B cell (primary cell): ENCODE measurements at regions not wholly inside any gene's neighbourhood (a gene's known extent, or its start where the extent isn't known, plus 50 kb on each side); places are given as distances from the start of the nearest gene placed in this dataset.

Experiments
- ATAC-seq: fragments of 200-7000 bp; cut with Tn5 transposase; one replicate; pipeline ENCODE4 v1.10.0; 2021; ENCODE audit warnings: low read depth, mild to moderate bottlenecking, moderate number of reproducible peaks, moderate library complexity
- CTCF ChIA-PET: fragments of 350-600 bp; sonication (Branson Sonifier 250); formaldehyde crosslinking; loops from one replicate; lab custom pipeline; 2021; ENCODE audit warnings: antibody characterized with exemption, inconsistent platforms; lab: Charles Lee
- POLR2A ChIA-PET: fragments of 350-600 bp; sonication (Branson Sonifier 250); formaldehyde crosslinking; loops from one replicate; lab custom pipeline; 2021; ENCODE audit warnings: antibody characterized with exemption; lab: Charles Lee
- DNase-seq: peaks from one replicate; pipeline ENCODE4 v3.0.0; 2013
- H2AFZ ChIP-seq: 2 replicates; pipeline ENCODE4 v1.6.1; 2012; ENCODE audit warnings: mild to moderate bottlenecking, low read depth, low read length; ENCODE audit not compliant: insufficient read depth, poor library complexity, severe bottlenecking
- H3K27ac ChIP-seq, 2 donors: 1 replicate in 1 of 2; 2 replicates in 1 of 2; pipeline ENCODE4 v1.5.1; 2012 to 2013; ENCODE audit warnings: low read length in 2 of 2, mild to moderate bottlenecking in 2 of 2, moderate library complexity in 1 of 2
- H3K27me3 ChIP-seq, 4 experiments: fragments of 200-600 bp in 1 of 4; sonication (generic) in 1 of 4; replicated peaks in 1 of 4; 1 replicate in 2 of 4; 2 replicates in 2 of 4; pipeline versions ENCODE4 v1.6.1 to v1.7.0; 2013 to 2016; ENCODE audit warnings: low read length in 3 of 4, mild to moderate bottlenecking in 2 of 4, mixed read lengths in 1 of 4, moderate library complexity in 1 of 4; ENCODE audit not compliant: insufficient read depth in 4 of 4, control insufficient read depth in 3 of 4; ENCODE audit errors: control extremely low read depth in 1 of 4
- H3K36me3 ChIP-seq, 2 experiments: replicated peaks in 1 of 2; 1 replicate in 1 of 2; 2 replicates in 1 of 2; pipeline versions ENCODE4 v1.6.1 to v1.7.1; 2013; ENCODE audit warnings: low read length in 1 of 2; ENCODE audit not compliant: insufficient read depth in 2 of 2, control insufficient read depth in 1 of 2; ENCODE audit errors: control extremely low read depth in 1 of 2, extremely low read depth in 1 of 2
- H3K4me1 ChIP-seq, 2 donors: fragments of 200-600 bp in 1 of 2; sonication (generic) in 1 of 2; 1 replicate in 1 of 2; 2 replicates in 1 of 2; pipeline versions ENCODE4 v1.5.1 to v1.6.1; 2013 to 2017; ENCODE audit warnings: low read length in 2 of 2; ENCODE audit not compliant: control insufficient read depth in 2 of 2, insufficient read depth in 2 of 2
- H3K4me2 ChIP-seq: replicated peaks from 2 replicates; pipeline ENCODE3; 2012; ENCODE audit warnings: mild to moderate bottlenecking, low read depth, low read length; ENCODE audit not compliant: poor library complexity, severe bottlenecking
- H3K4me3 ChIP-seq, 5 experiments: fragments of 200-600 bp in 1 of 5; sonication (generic) in 1 of 5; 1 replicate in 3 of 5; 2 replicates in 2 of 5; pipeline versions ENCODE4 v1.5.1 to v1.7.0; 2011 to 2016; ENCODE audit warnings: low read length in 4 of 5, mild to moderate bottlenecking in 4 of 5, low read depth in 2 of 5, control low read depth in 1 of 5, moderate library complexity in 1 of 5; ENCODE audit not compliant: insufficient read depth in 1 of 5; ENCODE audit errors: control extremely low read depth in 1 of 5, extremely low read depth in 1 of 5
- H3K79me2 ChIP-seq: fragments of 200-600 bp; sonication (generic); one replicate; pipeline ENCODE4 v1.6.0; 2016; ENCODE audit warnings: low read length; ENCODE audit not compliant: control insufficient read depth, insufficient read depth
- H3K9ac ChIP-seq: fragments of 200-600 bp; sonication (generic); 2 replicates; pipeline ENCODE4 v1.6.1; 2017; ENCODE audit warnings: mild to moderate bottlenecking, low read length, moderate library complexity
- H3K9me3 ChIP-seq, 3 donors: one replicate each; pipeline versions ENCODE4 v1.6.1 to v1.7.1; 2013; ENCODE audit warnings: low read length in 2 of 3; ENCODE audit not compliant: control insufficient read depth in 2 of 3, insufficient read depth in 1 of 3; ENCODE audit errors: control extremely low read depth in 1 of 3
- H4K20me1 ChIP-seq: 2 replicates; pipeline ENCODE4 v1.6.0; 2012; ENCODE audit warnings: mild to moderate bottlenecking, low read length; ENCODE audit not compliant: insufficient read depth, control insufficient read depth, poor library complexity, severe bottlenecking
- H3K27ac Mint-ChIP-seq: one replicate; pipeline ENCODE4 v1.8.0; 2021; ENCODE audit warnings: mixed read lengths
- H3K27me3 Mint-ChIP-seq: one replicate; pipeline ENCODE4 v1.8.0; 2021; ENCODE audit warnings: mixed read lengths
- H3K4me1 Mint-ChIP-seq: one replicate; pipeline ENCODE4 v1.8.0; 2021; ENCODE audit warnings: mixed read lengths
- H3K4me3 Mint-ChIP-seq: one replicate; pipeline ENCODE4 v1.8.0; 2021; ENCODE audit warnings: mixed read lengths
- H3K9me3 Mint-ChIP-seq: one replicate; pipeline ENCODE4 v1.8.0; 2022; ENCODE audit warnings: mixed read lengths; ENCODE audit not compliant: insufficient read depth
- EZH2 ChIP-seq: IDR thresholded peaks from 2 replicates; pipeline ENCODE4 v1.6.1; 2012; ENCODE audit warnings: borderline replicate concordance, low read depth, mild to moderate bottlenecking, moderate library complexity, low read length; ENCODE audit not compliant: insufficient read depth, poor library complexity, severe bottlenecking
- WGBS: methylation state at CpG from one replicate; pipeline ENCODE4 v1.1.5; 2013; ENCODE audit warnings: missing lambda C conversion rate; ENCODE audit not compliant: insufficient coverage; 5-methylcytosine and 5-hydroxymethylcytosine counted together
- intact Hi-C: fragments of 100-400 bp; cut with micrococcal nuclease; formaldehyde crosslinking; loops from one replicate; pipeline ENCODE4 v1.10.0; 2022
- TF ChIP-seq, protein P1 (sequence below): fragments of 200-600 bp; IDR thresholded peaks from one replicate; pipeline ENCODE4 v1.8.0; 2022; ENCODE audit warnings: antibody characterized with exemption, mild to moderate bottlenecking

GRCh38 chr3:25032344-25032743, 395.7 kb upstream of the RARB start:
- intact Hi-C loops = no loop called here
- Histone ChIP-seq H3K27ac (no peak overlapping the region), H2AFZ (no peak overlapping the region), H3K27me3 (no peaks in the 10 kb centered on the region), H3K4me1 (no peaks in the 10 kb centered on the region), H3K9ac (no peak overlapping the region), H3K4me2 (no peak overlapping the region), H3K9me3 (no peaks in the 10 kb centered on the region), H4K20me1 (no peaks in the 10 kb centered on the region), H3K4me3 (no peak overlapping the region), H3K36me3 (no peaks in the 10 kb centered on the region), H3K79me2 (no peaks in the 10 kb centered on the region)
- DNase-seq (no peak), ATAC-seq (no peak)
- Mint-ChIP-seq H3K4me3 (no peak overlapping the region), H3K4me1 (no peaks in the 10 kb centered on the region), H3K27me3 (no peaks in the 10 kb centered on the region), H3K27ac (no peak overlapping the region), H3K9me3 (no peaks in the 10 kb centered on the region)
- WGBS = no CpG with 5 or more reads among the region's 1 CpG
- POLR2A ChIA-PET = no interaction called here
- no peak for TF ChIP-seq EZH2
- TF ChIP-seq, protein P1, sequence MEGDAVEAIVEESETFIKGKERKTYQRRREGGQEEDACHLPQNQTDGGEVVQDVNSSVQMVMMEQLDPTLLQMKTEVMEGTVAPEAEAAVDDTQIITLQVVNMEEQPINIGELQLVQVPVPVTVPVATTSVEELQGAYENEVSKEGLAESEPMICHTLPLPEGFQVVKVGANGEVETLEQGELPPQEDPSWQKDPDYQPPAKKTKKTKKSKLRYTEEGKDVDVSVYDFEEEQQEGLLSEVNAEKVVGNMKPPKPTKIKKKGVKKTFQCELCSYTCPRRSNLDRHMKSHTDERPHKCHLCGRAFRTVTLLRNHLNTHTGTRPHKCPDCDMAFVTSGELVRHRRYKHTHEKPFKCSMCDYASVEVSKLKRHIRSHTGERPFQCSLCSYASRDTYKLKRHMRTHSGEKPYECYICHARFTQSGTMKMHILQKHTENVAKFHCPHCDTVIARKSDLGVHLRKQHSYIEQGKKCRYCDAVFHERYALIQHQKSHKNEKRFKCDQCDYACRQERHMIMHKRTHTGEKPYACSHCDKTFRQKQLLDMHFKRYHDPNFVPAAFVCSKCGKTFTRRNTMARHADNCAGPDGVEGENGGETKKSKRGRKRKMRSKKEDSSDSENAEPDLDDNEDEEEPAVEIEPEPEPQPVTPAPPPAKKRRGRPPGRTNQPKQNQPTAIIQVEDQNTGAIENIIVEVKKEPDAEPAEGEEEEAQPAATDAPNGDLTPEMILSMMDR = no peak
- CTCF ChIA-PET = no interaction called here

- H3K27me3 ChIP-seq = no peaks in the 10 kb centered on the region
- WGBS = 56% methylated on average over 2 of the region's 6 CpGs
- intact Hi-C loops = no loop called here
- H3K4me1 Mint-ChIP-seq = no peaks in the 10 kb centered on the region
- no peak for TF ChIP-seq EZH2
- TF ChIP-seq, protein P1 = peak; percentile 37
- H4K20me1 ChIP-seq = no peaks in the 10 kb centered on the region
- H3K9me3 ChIP-seq = no peaks in the 10 kb centered on the region
- H3K36me3 ChIP-seq = no peaks in the 10 kb centered on the region
- no peak overlapping the region for H2AFZ ChIP-seq
- no peak overlapping the region for H3K4me3 Mint-ChIP-seq
- DNase-seq (peak; percentile 3), ATAC-seq (no peak)
- no peaks in the 10 kb centered on the region for H3K27me3 Mint-ChIP-seq
- ChIA-PET POLR2A (no interaction called here), CTCF (interaction anchor here (1.1 kb wide), 1 partner anchor 9 kb away, joined by 4 read pairs; no protein-coding TSS in a partner anchor)
- no peak overlapping the region for H3K27ac Mint-ChIP-seq
- no peak overlapping the region for H3K9ac ChIP-seq
- no peak overlapping the region for H3K27ac ChIP-seq
- no peak overlapping the region for H3K4me2 ChIP-seq
- no peaks in the 10 kb centered on the region for H3K9me3 Mint-ChIP-seq
- H3K79me2 ChIP-seq = no peaks in the 10 kb centered on the region
- no peaks in the 10 kb centered on the region for H3K4me1 ChIP-seq
- no peak overlapping the region for H3K4me3 ChIP-seq
Observed at GRCh38 chr3:25033407-25034029, 394.5 kb upstream of the RARB start.
